ENCODE measurements at regions not wholly inside any gene's neighbourhood (a gene's known extent, or its start where the extent isn't known, plus 50 kb on each side); places are given as distances from the start of the nearest gene placed in this dataset.

DNA sequence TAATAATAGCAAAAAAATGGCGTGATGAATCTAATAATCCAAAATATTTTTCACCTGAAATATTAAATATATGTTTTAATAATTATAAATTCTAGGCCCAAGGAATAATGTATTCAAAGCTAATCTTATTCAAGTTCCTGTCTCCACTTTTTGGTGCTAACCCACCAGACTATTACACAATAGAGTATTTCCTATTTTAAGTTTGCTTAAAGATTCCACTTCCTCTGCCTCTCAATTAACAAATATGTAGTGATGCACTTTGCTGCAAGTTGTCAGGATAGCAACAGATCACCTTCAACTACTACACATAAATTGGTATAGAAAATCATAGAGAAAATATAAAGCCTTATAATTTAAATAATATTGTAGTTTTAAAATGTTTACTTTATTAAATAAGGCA is 467.5 kb downstream of the C3orf38 start:
- intact Hi-C loops (cut with DNase I), result no loop called here
- no peaks in the 10 kb centered on the region for H3K9me3 ChIP-seq (ENCODE audit: control insufficient read depth in 2 of 3, insufficient read depth in 1 of 3, low read length in 3 of 3)
- H3K4me1 ChIP-seq (ENCODE audit: control insufficient read depth in 2 of 3, insufficient read depth in 2 of 3, low read depth in 1 of 3, low read length in 3 of 3), result no peaks in the 10 kb centered on the region
- no peak overlapping the region for H3K4me3 ChIP-seq (ENCODE audit: low read length in 3 of 3)
- H3K9ac ChIP-seq (ENCODE audit: low read length in 3 of 3), result no peak overlapping the region
- H3K27me3 ChIP-seq (ENCODE audit: control insufficient read depth, insufficient read depth, low read length), result no peaks in the 10 kb centered on the region
- TF ChIP-seq, protein P1, sequence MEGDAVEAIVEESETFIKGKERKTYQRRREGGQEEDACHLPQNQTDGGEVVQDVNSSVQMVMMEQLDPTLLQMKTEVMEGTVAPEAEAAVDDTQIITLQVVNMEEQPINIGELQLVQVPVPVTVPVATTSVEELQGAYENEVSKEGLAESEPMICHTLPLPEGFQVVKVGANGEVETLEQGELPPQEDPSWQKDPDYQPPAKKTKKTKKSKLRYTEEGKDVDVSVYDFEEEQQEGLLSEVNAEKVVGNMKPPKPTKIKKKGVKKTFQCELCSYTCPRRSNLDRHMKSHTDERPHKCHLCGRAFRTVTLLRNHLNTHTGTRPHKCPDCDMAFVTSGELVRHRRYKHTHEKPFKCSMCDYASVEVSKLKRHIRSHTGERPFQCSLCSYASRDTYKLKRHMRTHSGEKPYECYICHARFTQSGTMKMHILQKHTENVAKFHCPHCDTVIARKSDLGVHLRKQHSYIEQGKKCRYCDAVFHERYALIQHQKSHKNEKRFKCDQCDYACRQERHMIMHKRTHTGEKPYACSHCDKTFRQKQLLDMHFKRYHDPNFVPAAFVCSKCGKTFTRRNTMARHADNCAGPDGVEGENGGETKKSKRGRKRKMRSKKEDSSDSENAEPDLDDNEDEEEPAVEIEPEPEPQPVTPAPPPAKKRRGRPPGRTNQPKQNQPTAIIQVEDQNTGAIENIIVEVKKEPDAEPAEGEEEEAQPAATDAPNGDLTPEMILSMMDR (IDR thresholded peaks at IDR 0.05; ENCODE audit: borderline replicate concordance, extremely low read depth, insufficient read depth), result no peak
- no peak for FAIRE-seq
- no peak overlapping the region for H3K27ac ChIP-seq (ENCODE audit: low read depth in 2 of 2, low read length in 2 of 2)
- H3K36me3 ChIP-seq (ENCODE audit: control insufficient read depth in 2 of 3, insufficient read depth in 3 of 3, low read length in 3 of 3), result no peaks in the 10 kb centered on the region
- DNase-seq, result no peak

DNA sequence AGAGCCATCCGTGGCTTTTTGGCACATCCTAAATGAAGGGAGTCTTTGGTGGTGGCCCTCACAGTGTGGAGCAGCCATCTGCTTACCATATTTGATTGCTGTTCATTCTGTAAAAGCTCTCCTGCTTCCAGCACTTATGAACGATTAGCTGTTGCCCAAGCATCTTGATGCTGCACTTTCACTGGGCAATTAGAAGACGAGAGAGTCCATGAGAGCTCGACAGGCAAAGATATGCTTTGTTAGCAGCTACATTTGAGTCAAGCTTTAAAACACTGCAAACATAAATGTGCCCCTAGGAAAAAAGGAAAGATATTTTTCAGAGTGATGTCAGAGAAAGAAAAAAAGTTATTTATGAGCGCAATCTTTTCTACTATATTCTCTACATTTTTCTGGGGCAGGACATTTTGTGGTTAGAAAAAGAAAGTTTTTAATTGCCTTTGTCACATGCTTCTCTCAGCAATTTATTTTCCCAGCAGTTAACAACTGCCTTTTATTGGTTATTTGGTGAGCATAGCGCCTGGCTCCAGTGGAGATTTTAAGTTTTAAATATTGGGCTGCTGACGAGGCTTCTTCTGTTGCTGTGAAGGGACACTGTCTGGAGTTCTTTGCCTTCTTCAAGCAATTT is 468.4 kb downstream of the C3orf38 start:
- Histone ChIP-seq H3K4me3 (ENCODE audit: low read length in 3 of 3) (no peak overlapping the region), H3K27ac (ENCODE audit: low read depth in 2 of 2, low read length in 2 of 2) (no peak overlapping the region), H3K9me3 (ENCODE audit: control insufficient read depth in 2 of 3, insufficient read depth in 1 of 3, low read length in 3 of 3) (no peaks in the 10 kb centered on the region), H3K4me1 (ENCODE audit: control insufficient read depth in 2 of 3, insufficient read depth in 2 of 3, low read depth in 1 of 3, low read length in 3 of 3) (no peaks in the 10 kb centered on the region), H3K9ac (ENCODE audit: low read length in 3 of 3) (no peak overlapping the region), H3K27me3 (ENCODE audit: control insufficient read depth, insufficient read depth, low read length) (no peaks in the 10 kb centered on the region), H3K36me3 (ENCODE audit: control insufficient read depth in 2 of 3, insufficient read depth in 3 of 3, low read length in 3 of 3) (no peaks in the 10 kb centered on the region)
- DNase-seq (no peak), FAIRE-seq (no peak)
- TF ChIP-seq, protein P1 (IDR thresholded peaks at IDR 0.05; ENCODE audit: borderline replicate concordance, extremely low read depth, insufficient read depth), result no peak
- intact Hi-C loops (cut with DNase I), result no loop called here

DNA sequence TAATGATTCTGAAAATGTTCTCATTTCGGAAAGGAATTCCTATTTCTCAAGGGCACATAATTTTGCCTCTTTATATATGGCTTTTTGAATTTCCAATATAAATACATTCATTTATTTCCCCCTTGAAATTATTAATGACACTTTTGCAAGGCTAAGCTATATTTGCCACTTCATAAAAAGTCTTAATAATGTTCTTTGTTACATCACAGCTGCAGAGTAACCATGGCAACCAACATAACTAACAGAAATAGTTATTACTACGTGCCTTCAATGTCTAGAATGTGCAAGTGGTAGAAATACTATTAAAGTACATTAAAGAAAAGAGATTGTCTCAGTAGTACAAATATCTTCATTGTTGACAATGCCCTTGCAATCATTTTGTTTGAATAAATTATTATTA is 471.8 kb downstream of the C3orf38 start:
- Histone ChIP-seq H3K4me1 (ENCODE audit: control insufficient read depth in 2 of 3, insufficient read depth in 2 of 3, low read depth in 1 of 3, low read length in 3 of 3) (no peaks in the 10 kb centered on the region), H3K27me3 (ENCODE audit: control insufficient read depth, insufficient read depth, low read length) (no peaks in the 10 kb centered on the region), H3K36me3 (ENCODE audit: control insufficient read depth in 2 of 3, insufficient read depth in 3 of 3, low read length in 3 of 3) (no peaks in the 10 kb centered on the region), H3K4me3 (ENCODE audit: low read length in 3 of 3) (no peak overlapping the region), H3K27ac (ENCODE audit: low read depth in 2 of 2, low read length in 2 of 2) (no peak overlapping the region), H3K9me3 (ENCODE audit: control insufficient read depth in 2 of 3, insufficient read depth in 1 of 3, low read length in 3 of 3) (no peaks in the 10 kb centered on the region), H3K9ac (ENCODE audit: low read length in 3 of 3) (no peak overlapping the region)
- DNase-seq (no peak), FAIRE-seq (no peak)
- intact Hi-C loops (cut with DNase I), result no loop called here
- TF ChIP-seq, protein P1 (IDR thresholded peaks at IDR 0.05; ENCODE audit: borderline replicate concordance, extremely low read depth, insufficient read depth), result no peak

DNA sequence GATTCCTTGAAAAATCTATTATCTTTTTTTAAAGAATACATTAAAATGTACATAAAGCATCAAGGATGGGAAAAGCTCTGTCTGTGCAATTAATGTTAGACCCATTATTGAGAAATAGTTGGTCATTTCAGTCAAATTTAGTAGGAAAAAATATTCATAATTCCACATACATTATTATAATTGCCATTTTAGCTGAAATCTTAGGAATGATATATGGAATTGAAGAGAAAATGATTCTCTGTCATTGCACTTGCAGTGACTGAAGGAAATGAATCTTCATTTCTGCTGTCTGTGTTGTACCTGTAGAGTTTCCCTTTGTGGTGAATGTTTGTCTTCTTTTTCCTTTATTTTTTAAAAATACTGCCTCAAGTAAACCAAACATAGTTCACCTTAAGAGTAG is 473.9 kb downstream of the C3orf38 start:
- Histone ChIP-seq H3K27ac (ENCODE audit: low read depth in 2 of 2, low read length in 2 of 2) (no peak overlapping the region), H3K27me3 (ENCODE audit: control insufficient read depth, insufficient read depth, low read length) (no peaks in the 10 kb centered on the region), H3K9ac (ENCODE audit: low read length in 3 of 3) (no peak overlapping the region), H3K4me1 (ENCODE audit: control insufficient read depth in 2 of 3, insufficient read depth in 2 of 3, low read depth in 1 of 3, low read length in 3 of 3) (no peaks in the 10 kb centered on the region), H3K9me3 (ENCODE audit: control insufficient read depth in 2 of 3, insufficient read depth in 1 of 3, low read length in 3 of 3) (no peaks in the 10 kb centered on the region), H3K4me3 (ENCODE audit: low read length in 3 of 3) (no peak overlapping the region), H3K36me3 (ENCODE audit: control insufficient read depth in 2 of 3, insufficient read depth in 3 of 3, low read length in 3 of 3) (no peaks in the 10 kb centered on the region)
- no peak for FAIRE-seq
- TF ChIP-seq, protein P1 (IDR thresholded peaks at IDR 0.05; ENCODE audit: borderline replicate concordance, extremely low read depth, insufficient read depth), result no peak
- intact Hi-C loops (cut with DNase I), result no loop called here
- DNase-seq, result no peak
